Activated CD8-positive, alpha-beta memory T cell treated with anti-CD3 and anti-CD28 coated beads for 4 hours (primary cell): ENCODE measurements at regions not wholly inside any gene's neighbourhood (a gene's known extent, or its start where the extent isn't known, plus 50 kb on each side); places are given as distances from the start of the nearest gene placed in this dataset.

Source experiments
- DNase-seq, 2 donors: peaks; one replicate each; pipeline ENCODE4 v3.0.0-alpha.2; 2020; ENCODE audit warnings: low read depth in 2 of 2

DNA sequence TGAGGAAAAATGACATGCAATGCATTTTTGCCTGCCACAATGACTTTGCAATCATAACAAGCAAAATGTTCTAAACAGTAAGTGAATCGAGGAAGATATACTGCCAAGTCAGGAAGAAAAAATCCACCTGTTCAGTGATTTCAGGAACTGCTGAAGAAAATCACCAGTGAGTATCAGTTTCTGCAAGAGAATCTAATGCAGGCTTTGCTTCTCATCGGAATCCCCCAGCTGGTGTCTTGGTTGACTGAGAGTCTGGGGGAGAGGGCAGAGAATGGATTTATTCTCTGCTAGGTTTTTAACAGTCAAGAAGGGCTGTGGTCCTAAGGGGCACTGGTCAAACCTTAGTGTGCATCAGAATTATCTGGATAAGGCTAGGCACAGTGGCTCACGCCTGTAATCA is 363.4 kb downstream of the CDH26 start:
- DNase-seq, result no peak

DNA sequence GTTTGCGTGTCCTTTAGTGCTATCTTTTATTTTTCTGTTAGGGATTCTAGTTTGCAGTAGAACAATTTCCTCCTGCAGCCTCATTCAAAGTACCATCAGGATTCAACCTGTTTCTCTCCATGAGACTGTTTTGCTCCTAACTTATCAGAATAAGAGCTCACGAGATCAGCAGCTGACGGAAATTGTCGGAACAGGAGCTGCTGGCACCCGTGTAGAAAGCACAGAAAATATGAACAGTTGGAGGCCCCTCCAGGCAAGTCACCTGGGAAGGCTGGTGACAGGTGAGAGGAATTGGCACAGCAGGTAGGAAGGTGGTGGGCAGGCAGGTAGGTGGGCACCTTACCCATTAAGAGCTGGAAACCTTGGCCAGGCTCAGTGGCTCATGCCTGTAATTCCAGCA is 368.6 kb downstream of the CDH26 start:
- no peak for DNase-seq

DNA sequence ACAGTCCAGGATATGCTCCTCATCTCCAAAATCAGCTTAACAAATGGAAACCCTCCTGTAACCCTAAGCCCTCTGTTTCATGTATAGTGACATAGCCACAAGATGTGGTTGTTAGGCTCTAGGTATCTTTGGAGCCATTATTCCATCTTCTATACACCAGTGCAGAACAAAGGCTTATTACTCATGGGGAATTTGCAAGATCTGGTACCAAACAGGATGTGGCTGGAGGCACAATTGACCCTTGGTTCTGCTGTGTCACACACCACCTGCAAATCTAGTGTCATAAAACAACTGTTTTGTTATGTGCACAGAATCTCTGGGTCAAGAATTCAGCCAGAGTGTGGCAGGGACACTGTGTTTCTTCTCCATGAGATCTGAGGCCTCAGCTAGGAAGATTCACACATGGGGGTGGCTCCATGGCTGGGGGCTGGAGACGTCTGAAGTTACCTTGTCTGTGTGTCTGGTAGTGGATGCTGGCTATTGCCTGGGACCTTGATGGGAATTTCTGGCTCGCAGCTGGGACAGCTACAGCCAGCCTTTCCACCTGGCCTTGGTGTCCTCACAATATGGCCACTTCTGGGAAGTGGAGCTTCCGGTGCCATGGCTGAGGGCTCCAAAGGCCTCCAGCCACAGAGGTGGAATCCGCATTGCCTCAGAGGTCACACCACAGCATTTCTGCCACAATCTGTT is 369.9 kb downstream of the CDH26 start:
- DNase-seq, result no peak

DNA sequence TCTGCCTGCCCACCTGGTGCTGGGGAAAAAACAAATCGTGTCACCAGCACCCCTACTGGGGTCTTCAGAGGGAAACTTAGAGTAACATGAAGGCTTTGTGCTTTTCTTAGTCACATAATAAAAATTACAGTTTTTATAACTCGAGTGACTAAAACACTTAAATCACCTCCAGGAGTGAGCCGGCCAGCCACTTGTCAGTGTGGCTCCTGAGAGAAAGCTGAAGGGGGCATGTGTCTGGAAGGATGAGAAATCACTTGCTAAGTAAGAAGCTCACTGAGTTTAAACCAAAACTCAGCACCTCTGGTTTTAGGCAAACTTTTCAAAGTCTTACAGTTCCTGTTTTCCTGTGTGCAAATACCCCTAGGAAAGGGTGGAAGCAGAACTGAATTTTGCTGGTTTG is 372.2 kb downstream of the CDH26 start:
- DNase-seq, result no peak

DNA sequence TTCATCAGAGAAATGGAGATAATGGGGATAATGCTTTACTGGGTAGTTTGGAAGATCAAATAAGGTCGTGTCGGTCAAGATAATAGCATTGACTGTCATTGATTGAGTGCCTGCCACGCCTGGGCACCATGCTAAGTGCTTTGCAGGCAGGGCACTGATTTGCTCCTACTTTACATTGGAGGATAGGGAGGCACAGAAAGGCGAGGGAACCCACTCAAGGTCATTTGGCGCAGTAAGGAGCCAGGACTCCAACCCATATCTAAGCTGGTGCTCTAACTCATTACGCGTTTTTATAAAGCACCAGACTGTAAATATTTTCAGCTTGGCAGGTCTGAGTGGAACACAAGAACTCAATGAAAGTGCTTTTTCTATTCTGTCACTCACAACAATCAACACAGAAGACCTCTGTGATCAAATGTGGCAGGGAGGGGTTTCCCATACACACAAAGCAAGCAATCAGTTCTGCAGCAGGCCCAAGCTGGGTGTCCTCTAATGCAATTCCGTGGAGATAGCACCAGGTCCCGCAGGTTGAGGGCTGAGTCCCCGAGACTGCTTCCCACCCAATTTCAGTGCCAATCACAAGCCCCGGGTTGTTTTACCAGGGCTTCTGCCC is 373.6 kb downstream of the CDH26 start:
- no peak for DNase-seq

DNA sequence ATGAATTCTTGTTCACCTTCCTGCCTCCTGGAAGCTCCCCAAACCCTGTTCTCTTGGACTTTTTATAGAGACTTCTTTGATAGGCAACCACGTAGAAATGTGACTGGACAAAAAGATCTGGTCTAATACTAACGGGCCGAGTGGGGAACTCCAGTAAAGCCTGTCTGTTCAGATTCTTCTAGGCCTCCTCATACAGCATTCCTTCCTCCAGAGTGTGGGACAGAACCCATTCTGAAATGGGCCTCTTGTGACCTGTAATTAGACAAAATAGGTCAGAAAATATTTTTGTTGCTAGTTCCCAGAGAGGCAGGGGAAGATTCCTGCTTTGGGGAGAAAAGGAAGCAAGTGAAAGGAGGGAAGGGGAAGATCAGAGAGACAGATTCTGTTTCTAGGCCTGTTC is 374.3 kb downstream of the CDH26 start:
- no peak for DNase-seq

DNA sequence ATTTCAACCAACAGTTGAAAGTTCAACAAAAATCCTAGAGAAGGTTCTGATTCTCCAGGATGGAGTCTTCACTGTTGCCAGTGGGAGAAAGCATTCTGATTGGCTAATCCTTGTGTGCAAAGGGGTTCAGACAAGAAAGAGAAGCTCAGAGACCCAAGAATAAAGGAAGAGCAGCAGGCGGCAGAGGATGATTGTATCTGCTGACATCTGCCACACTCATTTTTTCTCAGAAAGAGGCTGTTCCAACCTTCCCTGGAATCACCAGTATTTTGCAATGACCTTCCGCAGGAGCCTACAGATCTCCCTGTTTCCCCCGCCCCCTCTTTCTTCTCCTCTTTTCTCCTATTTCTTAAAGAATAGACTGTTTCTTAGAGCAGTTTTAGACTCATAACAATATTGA is 376.7 kb downstream of the CDH26 start:
- DNase-seq, result no peak

DNA sequence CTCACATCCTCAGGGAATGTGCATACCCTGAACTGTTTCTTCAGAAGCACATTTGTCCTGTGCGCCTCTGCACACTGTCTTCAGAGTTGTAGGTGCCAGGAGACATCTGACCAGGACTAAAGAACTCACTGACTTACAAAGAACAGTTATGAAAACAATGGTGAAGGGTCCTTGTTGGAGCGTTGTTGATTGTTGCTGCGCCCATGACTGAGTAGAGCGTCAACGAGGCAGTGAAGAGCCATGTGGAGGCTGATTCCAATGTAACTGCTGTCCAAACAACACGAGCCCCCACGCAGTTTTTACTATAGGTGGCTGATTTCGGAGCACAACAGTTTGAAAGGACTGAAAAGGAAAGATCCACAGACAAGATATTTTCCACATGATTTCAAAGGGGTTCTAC is 380.3 kb downstream of the CDH26 start:
- DNase-seq, result no peak

DNA sequence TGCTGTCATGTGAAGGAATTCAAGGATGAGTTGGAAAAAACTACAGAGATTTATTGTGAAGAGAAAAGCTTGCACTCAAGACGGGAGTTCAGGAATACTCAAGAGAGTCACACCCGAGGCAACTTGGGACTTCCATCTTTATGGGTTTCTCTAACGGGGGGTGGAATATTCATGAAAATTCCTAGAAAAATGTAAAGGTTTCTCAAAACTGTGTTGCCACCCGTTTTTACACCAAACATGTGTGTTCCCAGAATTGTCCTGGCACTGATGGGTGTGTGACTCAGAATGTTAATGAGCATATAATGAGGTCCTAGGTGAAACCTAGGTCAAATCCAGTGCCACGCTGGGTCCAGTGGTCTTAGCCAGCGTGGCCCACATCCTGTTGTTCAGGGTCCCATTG is 381.5 kb downstream of the CDH26 start:
- DNase-seq, result no peak

DNA sequence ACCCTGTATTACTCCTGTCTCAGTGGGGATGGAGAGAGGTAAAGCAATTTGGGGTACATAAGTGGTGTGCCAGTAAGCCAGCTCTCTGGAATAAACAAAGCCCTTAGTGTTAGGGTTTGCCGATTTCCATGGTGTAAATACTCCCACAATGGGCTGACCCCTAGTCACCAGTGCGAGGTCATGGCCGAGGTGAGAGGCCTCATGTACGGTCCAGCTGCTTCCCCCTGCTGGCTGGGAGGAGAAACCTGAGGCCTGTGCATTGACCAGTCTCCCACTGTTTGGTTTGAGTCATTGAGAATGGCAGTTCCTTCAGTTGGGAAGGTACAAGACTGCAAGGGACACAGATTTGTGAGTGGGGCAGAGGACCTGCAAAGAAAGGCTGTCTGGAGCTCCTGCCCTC is 382.0 kb downstream of the CDH26 start:
- no peak for DNase-seq

DNA sequence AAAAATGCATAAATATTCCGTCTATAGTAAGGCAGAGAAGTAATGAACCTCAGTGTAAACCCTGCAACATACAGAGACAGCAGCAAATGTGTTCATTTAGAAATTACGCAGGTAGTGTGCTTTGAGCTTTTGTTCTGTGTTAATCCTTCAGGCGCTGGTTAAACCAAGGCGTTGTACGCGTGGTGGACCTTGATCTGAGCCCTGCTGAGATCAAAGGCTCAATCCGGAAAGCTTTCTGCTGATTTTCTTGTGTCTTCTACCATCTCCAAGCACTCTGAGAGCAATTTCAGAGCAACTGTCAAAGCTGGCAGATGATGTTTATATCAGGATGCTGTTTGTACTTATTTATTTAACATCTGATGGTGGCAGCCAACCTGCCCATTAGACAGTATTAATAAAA is 382.8 kb downstream of the CDH26 start:
- DNase-seq, result no peak

DNA sequence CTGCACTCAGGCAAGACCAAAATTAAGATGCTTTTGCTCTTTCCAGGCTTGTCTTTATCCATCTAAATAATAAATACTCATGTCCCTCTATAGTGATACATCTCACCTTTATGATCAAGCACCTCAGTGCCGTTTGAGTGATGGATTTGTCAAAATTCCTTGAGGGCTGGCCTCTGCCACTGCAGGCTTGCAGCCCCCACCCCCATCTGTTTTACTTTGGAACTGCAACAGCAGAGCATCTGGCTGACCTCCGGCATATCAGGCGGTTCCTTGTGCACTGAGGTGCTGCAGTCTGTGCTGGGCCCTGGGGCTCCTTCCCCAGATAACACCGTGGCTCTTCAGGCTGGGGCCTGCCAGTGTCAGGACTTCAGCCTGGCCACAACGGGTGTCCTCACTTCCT is 386.9 kb downstream of the CDH26 start:
- no peak for DNase-seq

DNA sequence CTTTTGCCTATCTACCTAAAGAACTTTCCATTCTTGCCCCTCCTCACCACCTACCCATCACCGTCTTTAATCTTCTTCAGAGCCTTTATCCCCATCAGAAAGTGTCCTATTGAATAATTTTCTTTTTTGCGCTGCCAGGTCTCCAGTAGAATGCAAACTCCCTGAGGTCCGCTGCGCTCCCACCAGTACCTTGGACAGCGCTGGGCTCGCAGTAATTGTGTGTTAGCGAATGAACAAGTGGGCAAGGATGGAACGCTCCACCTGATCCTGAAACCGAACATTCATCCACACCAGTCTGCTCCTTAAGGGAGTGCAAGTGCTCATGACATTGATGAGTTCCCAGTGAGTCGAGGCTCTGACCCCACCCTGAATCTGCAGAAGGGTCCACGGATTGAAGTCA is 391.2 kb downstream of the CDH26 start:
- no peak for DNase-seq

DNA sequence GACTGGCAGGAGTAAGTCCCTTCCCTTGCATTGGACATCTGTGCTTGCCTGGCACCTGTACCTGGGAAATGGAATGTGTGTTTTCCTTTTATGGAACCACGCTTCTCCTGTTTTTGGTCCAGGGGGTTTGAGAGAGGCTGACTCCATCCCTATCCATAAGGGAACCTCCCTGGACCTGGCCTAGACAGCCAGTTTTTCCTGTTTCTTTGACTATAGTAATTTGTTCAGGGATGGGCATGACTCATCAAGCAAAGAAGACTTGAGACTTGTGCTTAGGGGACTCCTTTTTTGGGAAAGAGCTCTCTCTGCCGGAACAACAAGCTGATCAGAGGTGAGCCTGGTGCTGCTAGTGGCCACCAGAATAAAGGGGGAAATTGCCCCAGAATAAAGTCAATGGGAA is 393.8 kb downstream of the CDH26 start:
- DNase-seq, result no peak

DNA sequence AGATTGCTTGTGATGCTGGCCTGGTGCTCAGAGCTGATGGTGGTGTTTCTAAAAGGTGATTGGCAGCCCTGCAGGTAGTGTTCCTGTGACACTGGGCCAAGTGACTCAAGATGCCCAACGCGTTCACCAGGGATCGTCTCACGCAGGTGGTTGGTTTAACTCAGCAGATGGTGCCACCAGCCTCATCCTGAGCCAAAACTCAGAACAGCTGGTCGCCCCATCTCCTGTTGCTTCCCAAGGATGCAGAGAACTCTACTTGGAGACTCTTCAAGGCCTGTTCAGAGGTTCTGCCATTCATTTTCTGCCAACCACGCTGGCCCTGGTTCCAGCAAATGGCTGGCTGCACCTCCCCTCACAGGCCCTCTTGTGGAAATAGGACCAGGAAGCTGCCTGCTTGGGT is 394.4 kb downstream of the CDH26 start:
- DNase-seq, result no peak

DNA sequence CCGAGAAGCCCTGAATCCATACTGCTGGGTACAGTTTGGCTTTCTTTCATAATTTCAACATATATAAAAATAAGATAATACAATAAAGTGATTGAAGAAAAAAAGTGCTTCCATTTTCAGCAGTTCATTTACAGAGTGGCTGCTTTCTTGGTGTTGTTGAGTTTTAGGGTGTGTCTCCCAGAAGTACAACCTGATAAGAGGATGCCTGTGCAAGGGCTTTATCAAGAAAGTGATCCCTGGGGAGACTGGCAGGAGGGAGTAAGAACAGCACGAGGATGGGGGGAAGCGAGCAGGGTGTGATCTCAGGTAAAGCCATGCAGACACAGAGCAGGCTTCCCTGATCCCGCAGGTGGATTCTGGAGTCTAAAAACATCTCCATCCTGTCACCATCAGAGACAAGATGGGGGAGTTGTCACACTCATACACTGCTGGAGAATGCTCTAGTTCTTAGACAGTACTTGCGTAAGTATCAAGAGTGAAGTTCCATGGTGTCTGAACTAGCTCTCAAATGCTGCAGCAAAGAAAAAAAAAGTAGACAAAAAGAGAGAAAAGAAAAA is 395.9 kb downstream of the CDH26 start:
- no peak for DNase-seq

DNA sequence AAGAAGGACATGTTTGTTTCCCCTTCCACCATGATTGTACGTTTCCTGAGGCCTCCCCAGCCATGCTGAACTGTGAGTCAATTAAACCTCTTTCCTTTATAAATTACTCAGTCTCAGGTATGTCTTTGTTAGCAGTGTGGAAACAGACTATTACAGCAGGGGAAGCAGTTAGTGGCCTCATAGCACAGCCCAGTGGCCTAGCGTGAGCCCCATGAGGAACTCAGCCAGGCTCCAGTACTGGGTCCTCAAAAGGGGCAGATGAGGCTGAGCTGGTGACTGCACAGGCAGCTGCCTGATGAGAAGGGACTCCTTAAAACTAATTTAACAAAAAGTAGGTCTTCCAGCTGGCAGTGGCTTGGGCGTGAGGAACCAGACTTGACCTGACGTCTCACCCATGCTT is 399.9 kb downstream of the CDH26 start:
- DNase-seq, result no peak

DNA sequence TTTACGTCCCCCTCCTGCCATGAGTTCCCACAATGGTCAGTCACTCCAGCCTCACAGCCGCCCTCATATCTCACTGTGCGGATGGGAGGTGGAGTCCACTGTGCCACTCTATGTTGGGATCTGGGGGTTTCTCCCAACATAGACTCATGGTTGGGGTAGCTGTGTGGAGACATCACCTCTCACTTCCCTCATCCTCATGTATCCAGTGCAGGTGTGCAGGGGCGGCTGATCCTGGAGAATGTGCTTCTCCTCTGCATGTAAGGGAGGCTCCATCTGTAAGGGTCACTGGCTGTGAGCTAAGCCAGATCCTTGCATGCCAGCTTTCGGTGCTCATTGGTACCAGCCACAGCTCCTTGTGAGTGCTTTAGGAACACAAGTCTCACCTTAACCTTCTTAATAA is 400.8 kb downstream of the CDH26 start:
- no peak for DNase-seq

DNA sequence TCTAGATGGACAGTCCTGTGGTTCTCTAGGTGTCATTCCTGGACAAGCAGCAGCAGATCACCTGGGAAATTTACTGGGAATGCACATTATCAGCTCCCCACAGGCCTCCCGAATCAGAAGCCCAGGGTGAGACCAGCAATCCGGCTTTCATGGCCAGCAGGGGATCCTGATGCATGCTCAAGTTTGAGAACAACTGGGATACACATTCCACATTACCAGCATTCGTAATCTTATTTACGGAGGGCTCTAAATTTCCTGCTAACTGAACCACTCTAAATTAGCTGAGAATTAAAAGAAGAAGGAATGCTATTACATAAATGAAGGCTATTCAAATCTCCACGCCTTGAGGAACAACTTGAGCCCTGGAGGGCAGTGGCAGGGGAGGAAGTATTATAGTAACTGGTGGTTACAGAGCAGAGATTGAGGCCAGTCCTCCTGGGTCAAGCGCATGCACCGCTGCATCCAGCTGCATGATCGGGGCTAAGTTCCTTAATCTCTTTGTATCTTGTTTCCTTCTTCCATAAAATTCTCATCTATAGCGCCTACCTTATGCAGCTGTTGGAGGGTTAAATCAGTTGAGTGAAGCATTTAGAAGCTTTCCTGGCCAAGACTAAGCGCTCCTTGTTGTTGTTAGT is 403.7 kb downstream of the CDH26 start:
- DNase-seq, result no peak

DNA sequence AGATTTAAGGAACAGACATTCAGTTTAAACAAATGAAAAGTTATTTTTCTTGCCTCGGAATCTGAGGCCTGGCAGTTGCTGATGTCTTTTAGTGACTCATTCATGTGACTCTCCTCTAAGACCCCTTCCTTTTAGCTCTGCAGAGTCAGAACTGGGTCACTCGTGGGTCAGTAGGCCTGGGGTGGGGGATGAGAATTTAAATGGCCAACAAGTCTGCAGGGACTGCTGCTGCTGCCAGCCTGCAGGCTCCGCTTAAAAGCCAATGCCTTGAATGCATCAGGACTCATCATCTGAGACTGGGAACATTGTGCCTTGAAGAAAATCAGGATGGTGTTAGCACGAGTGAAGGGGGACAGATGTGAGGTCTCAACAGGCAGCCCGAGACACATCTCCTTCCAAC is 404.3 kb downstream of the CDH26 start:
- no peak for DNase-seq

DNA sequence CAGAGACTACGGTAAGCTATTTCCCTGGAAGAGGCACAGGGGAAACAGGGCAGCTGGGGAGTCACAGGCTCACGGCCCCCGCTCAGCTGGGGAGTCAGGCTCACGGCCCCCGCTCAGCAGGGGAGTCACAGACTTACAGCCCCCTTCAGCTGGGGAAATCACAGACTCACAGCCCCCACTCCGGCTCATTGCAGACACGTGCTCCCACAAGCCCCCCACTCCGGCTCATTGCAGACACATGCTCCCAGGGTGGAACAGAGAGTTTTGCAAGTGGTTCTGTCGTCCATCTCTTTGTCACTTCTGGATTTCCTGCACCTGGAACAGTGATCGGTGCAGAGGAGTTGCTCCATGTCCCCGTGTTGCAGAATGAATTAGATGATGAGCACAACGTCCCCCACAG is 405.5 kb downstream of the CDH26 start:
- DNase-seq, result no peak

DNA sequence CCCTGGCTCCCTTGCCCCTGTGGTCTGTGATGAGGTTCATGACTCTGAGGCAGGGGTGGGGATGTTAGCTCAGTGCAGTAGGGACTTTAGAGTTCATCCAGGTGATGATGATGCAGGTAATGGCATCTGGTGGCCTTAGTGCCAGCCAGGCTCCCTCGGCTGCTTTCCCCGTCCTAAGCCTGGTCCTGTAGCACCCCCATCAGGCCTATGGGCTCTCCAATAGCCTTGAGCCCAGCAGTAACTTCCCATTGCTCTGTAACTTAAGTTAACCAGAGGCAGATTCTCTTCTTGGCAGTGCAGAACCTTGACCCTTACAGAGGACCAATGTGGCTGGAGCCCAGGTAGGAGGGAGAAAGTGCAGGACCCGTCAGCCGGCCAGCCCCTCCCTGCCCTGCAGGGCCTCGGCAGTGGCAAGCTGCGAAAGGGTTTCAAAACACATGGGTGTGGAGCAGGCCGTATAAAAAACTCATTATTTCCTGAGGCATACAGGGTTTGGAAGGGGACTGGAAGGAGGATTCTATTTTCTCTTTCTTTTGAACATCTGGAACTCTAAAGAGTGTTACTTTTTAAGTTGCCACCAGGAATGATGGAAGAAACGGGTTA is 406.9 kb downstream of the CDH26 start:
- DNase-seq, result no peak

DNA sequence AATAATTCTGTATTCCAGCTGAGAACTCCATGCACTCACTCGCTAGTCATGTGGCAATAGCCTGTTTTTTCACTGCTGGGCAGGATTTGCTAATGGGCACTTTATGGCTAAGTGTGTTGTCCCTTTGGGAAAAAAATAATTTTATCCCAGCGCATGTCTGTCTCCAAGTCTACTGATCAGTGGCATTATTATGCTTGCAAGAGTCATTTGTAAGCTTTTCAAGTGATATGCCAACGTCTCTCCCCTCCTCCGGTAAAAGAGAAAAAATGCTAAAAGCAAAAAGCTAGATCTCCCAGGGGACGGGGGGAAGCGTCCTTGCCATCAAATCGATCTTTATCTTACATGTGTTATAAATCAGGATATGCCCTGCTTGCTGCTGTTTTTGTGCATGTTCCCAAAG is 407.7 kb downstream of the CDH26 start:
- DNase-seq, result no peak
